NCI-H226 (cell line): ENCODE measurements at regions not wholly inside any gene's neighbourhood (a gene's known extent, or its start where the extent isn't known, plus 50 kb on each side); places are given as distances from the start of the nearest gene placed in this dataset.
"Not testable (repeated sequence)": the region's sequence is repeated elsewhere in the genome, so short reads cannot be mapped to it uniquely, and the experiment has no call there.

Experiments
- DNase-seq: peaks from one replicate; pipeline ENCODE4 v3.0.0-alpha.2; 2015

- DNase-seq, result no peak
Observed at GRCh38 chr15:47887241-47887800, 170.0 kb downstream of the SEMA6D start.

GRCh38 chr15:47888385-47889100 lies 171.2 kb downstream of the SEMA6D start:
- no peak for DNase-seq

GRCh38 chr15:47890397-47891150 lies 173.3 kb downstream of the SEMA6D start:
- no peak for DNase-seq

- DNase-seq, result no peak
Observed at GRCh38 chr15:47897525-47897924, 180.2 kb downstream of the SEMA6D start.

- no peak for DNase-seq
Observed at GRCh38 chr15:47900751-47901150, 183.4 kb downstream of the SEMA6D start.

GRCh38 chr15:47903368-47903767 lies 186.1 kb downstream of the SEMA6D start:
- DNase-seq, result no peak

GRCh38 chr15:47908486-47908885 lies 191.2 kb downstream of the SEMA6D start:
- no peak for DNase-seq

- no peak for DNase-seq
Observed at GRCh38 chr15:47908950-47909670, 191.8 kb downstream of the SEMA6D start.

GRCh38 chr15:47912910-47913309 lies 195.6 kb downstream of the SEMA6D start:
- not testable (repeated sequence) for DNase-seq

GRCh38 chr15:47917881-47918280 lies 200.6 kb downstream of the SEMA6D start:
- DNase-seq, result no peak

GRCh38 chr15:47918877-47919276 lies 201.6 kb downstream of the SEMA6D start:
- DNase-seq, result no peak

GRCh38 chr15:47924381-47924780 lies 196.4 kb upstream of the SLC24A5 start:
- DNase-seq, result no peak

GRCh38 chr15:47929138-47929803 lies 191.5 kb upstream of the SLC24A5 start:
- no peak for DNase-seq

GRCh38 chr15:47932261-47932660 lies 188.5 kb upstream of the SLC24A5 start:
- DNase-seq, result no peak

- DNase-seq, result no peak
Observed at GRCh38 chr15:47932951-47933641, 187.7 kb upstream of the SLC24A5 start.

GRCh38 chr15:47933865-47934264 lies 186.9 kb upstream of the SLC24A5 start:
- no peak for DNase-seq

- no peak for DNase-seq
Observed at GRCh38 chr15:47934342-47934741, 186.4 kb upstream of the SLC24A5 start.

GRCh38 chr15:47937834-47938233 lies 183.0 kb upstream of the SLC24A5 start:
- DNase-seq, result no peak

- DNase-seq, result no peak
Observed at GRCh38 chr15:47944637-47945288, 176.0 kb upstream of the SLC24A5 start.

GRCh38 chr15:47945872-47946650 lies 174.7 kb upstream of the SLC24A5 start:
- no peak for DNase-seq

GRCh38 chr15:47949815-47950214 lies 171.0 kb upstream of the SLC24A5 start:
- DNase-seq, result no peak
